M059J (cell line): ENCODE measurements at regions not wholly inside any gene's neighbourhood (a gene's known extent, or its start where the extent isn't known, plus 50 kb on each side); places are given as distances from the start of the nearest gene placed in this dataset.
"Not testable (repeated sequence)": the region's sequence is repeated elsewhere in the genome, so short reads cannot be mapped to it uniquely, and the experiment has no call there.

Experiments
- DNase-seq: peaks from one replicate; pipeline ENCODE4 v3.0.0-alpha.2; 2012; ENCODE audit warnings: low read depth

DNA sequence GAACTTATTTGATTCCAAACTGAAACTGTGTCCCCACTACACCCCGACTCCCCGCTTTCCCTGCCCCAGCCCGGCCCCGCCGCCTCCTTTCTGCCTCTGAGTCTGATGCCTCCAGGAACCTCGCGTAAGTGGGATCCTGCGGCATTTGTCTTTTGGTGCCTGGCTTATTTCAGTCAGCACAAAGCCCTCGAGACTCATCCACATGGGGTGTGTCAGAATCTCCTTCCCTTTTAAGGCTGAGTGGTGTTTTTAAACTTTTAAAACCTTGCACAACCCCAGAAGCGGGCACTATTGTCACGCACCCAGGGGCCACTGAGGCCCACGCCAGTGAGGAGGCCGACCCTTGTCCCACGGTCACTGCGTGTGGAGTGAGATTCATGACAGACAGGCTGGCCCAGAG is 206.9 kb downstream of the NPIPB11 start:
- DNase-seq = not testable (repeated sequence)

DNA sequence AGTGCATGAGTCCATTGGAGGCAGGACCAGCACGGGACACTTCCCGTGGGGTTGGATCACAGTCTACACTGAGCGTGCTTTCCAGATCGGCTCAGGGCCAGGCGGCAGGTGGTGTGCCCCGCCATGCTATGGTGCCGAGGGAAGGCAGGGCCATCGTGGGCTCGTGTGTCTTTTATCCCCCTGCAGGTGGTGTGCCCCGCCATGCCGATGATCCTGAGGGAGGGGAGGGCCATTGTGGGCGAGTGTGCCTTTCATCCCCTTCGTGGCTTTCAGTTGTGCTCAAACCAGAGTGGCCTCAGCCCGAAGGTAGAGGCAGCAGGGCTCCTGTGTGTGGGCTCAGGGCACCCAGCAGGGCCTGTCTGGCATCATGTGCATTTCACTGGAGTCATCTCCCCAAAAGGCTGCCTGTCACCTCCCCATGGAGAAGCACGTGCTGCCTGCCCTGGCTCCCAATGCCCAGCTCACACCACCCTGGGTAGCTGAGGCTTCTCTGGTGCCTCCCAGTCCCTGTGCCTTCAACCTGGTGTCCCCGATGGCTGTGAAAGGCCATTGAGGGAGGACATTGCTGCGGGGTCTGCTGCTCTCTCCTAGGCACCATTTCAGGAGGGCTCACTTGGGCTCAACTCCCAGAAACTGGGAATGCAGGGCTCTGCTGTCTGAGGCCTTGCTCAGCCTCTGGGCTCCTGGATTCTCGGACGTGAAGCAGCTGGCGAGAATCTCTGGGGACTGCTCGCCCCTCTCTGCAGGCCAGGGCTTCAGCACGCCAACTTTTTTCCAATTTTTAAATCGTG is 207.6 kb downstream of the NPIPB11 start:
- DNase-seq = no peak

DNA sequence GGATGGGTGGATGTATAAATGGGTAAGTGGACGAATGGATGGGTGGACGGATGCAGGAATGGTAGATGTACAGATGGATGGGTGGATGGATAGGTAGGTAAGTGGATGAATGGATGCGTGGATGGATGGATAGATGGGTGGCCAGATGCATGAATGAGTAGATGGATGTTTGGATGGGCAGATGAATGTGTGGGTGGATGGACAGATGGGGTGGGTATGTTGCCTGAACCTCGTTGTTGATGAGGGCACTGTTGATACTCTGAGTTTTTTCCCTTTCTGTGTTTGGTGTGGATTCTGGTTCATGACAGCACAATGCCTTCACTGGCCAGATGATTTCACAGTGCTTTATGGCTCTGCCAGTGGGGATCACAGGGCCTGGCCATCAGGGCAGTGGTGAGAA is 208.3 kb downstream of the NPIPB11 start:
- no peak for DNase-seq

DNA sequence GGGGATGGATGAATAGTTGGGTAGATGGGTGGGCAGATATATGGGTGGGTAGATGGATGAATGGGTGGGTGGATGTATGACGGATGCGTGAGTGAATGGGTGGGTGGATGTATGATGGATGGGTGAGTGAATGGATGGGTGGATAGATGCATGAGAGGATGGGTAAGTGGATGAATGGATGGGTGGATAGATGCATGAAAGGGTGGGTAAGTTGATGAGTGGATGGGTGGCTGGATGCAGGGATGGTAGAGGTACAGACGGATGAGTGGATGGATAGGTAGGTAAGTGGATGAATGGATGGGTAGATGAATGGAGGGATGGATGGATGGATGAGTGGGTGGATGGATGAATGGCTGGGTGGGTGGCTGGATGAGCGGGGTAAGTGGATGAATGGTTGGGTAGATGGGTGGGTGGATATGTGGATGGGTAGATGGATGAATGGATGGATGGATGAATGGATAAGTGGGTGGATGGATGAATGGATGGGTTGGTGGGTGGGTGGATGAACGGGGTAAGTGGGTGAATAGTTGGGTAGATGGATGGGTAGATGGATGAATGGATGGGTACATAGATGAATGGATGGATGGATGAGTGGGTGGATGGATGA is 208.9 kb downstream of the NPIPB11 start:
- DNase-seq = not testable (repeated sequence)

DNA sequence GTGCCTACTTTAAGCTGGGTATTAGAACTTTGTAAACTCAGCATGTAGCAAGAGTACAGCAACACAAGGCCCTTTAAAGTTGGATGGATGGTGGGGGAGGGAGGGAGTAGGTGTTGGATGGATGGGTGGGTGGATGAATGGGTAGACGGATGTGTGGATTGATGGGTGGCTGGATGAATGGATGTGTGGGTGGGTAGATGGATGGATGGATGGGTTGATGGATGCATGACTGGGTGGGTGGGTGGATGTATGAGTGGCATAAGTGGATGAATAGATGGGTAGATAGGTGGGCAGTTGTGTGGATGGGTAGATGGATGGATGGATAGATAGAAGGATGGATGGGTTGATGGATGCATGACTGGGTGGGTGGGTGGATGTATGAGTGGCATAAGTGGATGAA is 209.8 kb downstream of the NPIPB11 start:
- not testable (repeated sequence) for DNase-seq

DNA sequence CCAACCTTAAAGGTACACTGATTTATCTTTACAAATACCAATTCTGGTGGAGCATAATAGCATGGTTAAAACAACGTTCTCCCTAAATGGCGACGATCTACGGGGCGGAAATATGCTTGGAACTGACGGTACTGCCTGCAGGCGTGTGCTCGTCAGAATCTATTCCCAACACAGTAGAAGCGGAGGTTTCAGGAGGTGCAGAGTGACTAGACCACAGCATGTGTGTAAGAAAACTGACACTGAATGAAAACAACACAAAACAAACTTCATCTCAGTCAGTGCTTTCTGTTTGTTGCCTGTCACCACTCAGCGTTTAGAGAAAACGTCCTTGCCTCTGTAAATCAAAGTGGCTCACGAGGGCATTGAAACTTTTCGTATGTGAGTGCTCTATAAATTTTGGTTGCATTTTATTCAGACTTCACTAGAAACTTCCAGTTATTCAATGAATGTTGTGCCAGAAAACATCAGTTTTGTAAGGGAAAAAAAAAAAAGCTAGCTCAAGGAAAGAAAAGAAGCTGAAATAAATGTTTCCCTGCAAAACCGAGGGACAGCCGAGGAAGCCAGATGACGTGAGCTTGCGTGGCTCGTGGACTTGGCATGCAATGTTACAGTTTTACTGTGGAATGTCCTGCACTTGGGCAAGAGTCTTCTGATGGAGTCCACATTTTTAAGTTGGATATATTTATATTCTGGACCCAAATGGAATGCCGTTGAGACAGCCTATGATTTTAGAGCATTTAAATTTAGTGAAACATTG is 210.4 kb downstream of the LAT start:
- DNase-seq = not testable (repeated sequence)

DNA sequence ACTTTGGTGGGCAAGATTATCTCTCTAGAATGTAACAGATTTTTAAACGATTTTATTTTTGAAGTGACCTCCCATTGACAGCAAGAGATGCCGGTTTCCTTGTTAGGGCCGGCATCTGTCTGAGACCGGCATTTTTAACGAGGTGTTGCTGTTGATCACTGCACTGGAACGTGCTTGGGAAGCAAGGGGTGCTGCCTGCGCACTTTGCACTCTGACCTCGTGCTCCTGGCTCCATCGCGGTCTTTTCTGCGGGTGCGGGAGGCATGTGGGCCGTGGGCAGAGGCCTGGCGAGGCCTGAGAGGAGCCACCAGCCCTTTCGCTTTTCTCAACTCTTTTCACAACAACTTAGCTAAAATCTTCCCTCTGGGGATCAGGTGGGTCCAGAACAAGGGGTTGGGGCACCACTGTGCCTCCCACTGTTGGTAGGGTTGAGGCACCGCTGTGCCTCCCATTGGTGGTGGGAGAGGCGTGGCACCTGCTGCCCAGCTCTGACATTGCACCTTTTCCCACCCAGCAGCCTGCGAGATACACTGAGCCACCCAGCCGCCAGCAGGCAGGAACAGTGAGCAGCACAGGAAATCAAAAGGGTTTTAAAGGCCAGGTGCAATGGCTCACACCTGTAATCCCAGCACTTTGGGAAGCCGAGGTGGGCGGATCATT is 209.5 kb downstream of the LAT start:
- DNase-seq = not testable (repeated sequence)

DNA sequence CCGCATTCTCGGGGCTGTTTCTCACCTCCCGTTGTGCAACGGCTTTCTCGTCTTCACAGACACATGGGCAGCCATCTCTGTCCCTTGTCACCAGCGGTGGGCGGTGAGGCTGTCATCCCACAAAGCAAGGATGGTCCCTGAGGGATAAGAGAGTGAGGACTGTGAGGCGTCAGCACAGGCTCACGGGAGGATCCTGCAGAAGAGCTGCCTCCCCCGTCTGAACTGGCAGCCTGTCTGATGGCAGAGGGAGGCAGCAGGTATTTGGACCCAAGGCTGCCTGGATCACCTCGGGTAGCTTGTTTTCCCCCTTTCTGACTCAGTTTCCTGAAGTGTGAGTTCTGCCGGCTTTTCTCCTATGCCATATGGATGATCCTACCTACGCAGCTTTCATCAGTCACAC is 208.8 kb downstream of the LAT start:
- not testable (repeated sequence) for DNase-seq

DNA sequence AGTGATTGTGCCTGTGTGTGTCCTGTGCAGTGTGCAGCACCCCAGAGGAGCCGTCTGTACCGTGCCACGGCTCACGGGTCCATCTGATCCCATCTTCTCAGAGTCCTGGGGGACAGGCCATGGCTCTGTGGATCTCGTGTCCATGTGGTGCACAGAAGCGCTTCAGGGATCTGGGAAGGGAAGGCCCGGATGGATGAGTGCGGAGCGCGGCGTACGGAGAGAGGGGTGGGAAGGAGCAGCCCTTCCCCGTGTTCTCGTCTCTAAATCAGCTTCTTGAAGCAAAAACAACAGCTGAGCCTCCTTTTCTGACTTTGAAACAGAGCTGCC is 208.4 kb downstream of the LAT start:
- DNase-seq = not testable (repeated sequence)

DNA sequence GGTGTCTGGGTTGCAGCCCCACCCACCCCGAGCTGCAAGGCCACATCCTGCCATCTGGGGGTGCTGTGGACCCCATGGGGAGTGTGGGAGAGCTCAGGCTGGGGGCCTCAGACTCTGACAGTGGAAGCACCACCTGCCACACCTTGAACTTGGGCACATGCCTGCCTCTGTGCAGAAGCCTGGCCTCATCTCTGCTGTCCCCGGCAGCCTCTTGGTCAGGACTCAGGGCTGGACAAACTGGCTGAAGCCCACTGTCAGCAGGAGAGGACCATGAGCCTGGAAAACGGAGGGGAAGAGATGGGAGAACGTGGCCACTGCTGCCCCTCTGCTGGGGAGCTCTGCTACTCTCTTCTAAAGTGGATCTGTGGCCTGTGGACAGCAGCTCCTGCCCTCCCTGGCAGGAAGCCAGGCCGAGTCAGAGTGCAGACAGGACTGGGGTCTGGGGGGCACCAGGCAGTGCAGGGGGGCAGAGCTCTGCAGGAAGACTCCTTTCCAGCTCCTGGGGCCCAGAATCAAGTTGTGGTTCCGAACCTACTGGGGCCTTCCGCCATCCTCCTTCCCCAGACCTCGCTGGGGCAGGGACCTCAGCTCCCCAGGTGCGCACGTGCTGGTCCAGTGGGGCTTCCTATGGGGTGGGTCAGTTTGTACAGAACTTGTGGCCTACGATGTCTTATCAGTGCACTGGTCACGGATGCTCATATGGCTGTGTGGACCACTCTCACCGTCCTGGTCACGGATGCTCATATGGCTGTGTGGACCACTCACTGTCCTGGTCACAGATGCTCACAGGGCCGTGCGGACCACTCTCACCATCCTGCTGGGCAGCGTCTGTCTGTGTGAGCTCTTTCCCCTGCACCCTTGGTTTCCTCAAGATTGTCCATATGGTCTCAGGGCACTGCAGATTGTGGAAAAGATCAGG is 207.7 kb downstream of the LAT start:
- no peak for DNase-seq

DNA sequence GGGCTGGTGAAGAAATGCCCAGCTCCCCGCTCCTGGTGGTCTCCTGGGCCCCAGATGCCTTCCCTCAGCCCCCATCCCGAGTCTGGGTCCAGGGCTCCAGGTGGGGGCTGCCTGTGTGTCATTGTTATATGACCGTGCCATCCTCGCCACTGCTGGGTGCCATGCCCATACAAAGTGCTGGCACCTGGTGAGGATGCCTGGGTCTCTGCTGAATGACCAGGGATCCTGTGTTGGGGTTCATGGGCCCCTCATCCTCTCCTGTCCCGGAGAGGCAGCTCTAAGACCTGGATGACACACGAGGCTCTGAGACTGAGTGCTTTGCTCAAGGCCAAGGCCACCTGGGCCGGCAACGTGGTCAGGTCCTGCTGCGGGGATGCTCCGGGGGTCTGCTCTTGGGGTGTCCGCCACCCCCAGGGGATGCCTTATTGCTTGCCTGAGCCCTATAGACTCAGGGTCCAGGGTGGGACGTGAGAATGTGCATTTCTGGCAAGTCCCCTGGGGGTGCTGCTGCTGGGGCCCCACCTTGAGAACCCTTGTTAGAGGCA is 206.9 kb downstream of the LAT start:
- not testable (repeated sequence) for DNase-seq

DNA sequence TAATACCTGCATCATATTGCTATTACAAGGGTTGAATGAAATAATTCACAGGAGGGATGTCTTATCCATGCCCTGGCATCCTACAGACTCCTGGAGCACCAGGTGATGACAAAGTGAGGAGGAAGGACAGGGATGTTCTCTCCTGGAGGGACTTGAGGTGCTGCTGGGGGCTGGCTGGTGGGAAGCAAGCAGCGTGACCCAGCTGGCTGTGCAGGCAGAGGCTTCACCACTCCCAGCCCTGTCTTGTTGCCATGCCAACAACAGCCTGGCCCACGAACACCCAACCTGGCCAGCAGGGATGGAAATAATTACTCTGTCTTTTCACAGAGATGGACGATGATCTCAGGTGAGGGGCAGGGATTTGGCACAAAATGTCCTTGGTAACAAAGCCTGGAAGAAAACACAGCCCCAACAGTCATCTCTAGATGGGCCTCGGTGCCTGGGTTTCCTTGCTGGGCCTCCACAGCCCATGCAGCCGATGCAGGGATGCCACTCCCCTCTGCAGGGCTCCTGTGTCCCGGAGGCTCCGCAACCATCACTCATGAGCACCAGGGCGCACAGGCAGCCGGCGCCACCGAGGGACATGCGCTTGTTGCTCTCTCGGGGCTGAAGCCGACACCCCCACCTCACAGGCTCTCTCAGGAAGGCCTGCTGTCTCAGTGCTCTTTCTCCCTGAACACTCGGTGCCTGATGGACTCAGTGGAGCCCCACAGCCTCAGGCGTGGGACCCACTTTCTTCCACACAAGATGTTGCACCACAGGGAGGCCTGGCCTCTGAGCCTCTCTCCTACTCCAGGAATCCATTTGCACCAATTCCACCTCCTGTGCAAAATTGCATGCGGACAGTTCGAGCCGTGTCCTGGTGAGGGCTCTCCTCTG is 205.9 kb downstream of the LAT start:
- not testable (repeated sequence) for DNase-seq

DNA sequence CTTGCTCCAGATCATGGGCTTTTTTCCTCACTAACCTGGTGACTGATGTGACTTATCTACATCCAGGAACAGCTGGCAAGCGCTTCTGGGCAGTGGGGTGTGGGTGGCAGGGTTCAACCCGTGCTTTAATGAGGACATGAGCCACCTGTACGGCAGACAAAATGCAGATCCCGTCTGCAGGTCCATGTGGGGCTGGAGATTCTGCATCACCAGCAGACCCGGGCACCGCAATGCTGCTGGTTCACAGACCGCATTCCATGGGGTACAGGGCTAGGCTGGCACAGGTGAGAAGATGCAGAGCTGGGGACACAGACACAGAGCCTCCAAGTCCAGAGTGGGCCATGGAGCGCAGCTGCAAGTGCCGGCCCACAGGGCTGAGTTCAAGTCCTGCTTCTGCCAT is 204.0 kb downstream of the LAT start:
- DNase-seq = not testable (repeated sequence)

DNA sequence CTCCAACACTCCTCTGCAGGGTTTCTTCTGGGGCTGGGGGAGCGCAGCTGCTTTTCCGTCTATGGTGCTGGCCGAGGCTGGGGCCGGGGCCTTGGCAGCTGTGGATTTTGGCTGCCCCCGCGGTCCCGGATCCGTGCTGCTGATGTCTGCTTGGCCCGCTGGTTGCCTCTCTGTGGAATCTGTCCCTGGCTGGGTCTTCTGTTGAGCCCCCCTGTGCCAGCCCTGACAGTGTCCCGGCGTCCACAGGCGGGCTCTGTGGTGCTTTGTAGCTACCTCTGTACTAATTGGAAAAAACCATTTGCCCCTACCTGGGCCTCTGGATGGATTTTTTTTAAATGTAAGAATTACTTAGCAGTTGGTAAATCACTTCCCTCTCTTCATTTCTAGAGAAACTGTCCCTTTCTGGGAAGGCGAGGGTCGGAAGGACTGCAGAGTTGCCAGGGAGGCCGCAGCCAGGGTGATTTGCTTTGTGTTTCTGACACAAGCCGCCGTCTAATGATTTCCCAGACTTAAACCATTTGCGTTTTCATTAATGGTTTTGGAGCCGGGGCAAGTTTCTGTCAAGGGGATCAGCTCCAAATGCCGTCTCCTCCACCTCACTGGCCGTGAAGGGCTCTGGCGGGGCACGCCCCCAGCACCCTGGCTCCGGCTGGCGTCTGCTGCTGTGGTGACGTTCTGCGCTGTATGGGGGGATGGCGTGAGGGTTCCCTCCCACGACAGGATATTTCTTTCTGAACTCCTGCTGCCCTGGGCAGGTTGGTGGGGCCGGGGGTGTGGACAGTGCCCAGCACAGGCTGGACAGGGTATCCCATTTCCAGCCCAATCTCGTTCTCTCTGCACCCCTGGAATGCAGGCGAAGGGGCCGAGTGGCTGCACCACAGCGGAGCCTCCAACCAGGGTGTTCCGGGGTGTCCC is 201.7 kb downstream of the LAT start:
- DNase-seq = not testable (repeated sequence)

DNA sequence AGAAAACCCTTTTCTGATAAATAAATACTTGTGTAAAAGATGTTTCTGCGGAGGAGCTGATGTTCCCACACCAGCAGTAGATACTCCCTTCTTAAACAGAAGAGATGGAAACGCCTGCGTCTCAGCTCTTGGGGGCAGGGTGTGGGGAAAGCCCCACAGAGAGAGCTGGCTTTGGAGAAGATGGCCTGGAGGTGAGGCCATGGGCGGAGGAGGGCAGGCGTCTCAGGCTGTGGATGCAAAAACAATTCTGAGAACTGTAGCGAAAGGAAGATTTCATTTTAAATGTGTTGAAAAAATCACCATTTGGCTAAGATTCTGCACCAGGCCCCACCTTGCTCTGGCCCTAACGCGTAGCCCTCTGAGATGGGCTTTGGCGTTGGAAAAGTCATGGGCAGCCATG is 201.0 kb downstream of the LAT start:
- not testable (repeated sequence) for DNase-seq

DNA sequence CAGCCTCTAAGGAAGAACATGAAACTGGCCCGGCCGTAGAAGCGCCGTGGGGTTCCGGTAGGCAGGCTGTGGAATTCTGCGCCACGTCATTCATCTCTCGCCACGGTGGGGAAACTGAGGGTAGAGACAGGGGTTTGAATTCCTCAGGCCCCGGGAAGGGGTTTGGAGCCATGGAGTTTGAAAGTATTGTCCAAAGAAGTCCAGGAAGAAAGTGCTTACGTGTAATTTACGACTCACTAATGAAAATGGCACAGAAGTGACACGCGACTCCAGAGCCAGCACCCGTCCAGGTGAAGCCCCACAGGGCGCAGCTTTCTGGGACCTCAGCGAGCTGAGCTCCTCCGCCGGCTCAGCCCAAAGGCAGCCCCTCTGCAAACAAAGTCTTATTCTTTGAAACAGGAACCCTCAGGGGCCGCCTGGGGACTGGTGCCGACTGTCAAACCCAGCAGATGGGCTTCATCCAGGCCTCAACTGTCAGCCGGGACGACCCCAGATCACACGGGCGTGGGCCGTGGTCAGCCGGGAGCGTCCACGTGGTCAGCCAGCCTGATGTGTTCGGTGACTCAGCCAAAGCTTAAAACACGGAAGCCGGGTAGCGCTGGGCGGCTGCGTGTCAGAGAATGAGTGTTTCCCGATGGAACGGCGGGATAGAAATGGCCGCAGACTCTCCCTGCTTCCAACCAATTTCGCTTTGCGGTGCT is 200.0 kb downstream of the LAT start:
- DNase-seq = not testable (repeated sequence)

DNA sequence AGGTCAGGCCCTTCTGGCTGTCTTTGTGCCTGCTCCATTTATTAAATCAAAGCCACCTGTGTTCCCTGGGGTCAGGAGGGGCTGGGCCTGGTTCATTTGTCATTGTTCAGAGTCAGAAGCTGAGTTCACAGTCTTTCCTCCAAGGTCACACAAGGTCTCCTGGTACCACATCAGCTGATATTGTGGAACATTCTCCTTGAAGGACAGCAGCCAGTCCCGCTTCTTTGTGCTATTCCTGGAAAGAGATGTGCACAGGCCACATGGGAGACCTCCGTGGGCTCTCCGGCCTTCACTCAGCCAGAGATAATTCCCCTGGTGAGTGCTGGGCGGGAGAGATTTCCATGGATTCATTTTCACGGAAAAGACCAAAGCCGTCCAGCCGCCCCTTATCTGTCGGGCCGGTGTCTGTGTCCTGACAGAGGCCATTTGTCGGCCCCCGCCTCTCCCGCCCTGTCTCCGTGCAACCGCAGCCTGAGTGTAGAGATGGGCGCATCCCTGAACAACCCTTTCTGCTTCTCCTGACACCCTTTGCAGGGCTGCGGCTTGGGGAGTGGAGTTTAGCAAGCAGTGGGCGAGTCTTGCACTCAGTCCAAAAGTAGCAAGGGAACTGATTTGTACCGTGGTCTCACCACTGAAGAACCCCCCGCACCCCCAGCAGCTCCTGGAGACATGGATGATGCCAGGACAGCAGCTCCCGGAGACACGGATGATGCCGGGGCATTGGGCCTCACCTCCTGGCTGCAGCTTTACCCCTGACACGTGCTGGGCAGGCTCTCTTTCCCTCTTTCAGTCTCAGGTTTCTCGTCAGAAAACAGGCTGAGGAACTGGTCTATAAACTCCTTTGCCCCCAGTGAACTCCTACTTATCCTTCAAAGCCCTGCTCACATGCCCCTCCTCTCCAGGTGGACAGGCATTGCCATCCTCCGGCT is 198.4 kb downstream of the LAT start:
- not testable (repeated sequence) for DNase-seq
